IMR-90 (cell line): ENCODE measurements at regions not wholly inside any gene's neighbourhood (a gene's known extent, or its start where the extent isn't known, plus 50 kb on each side); places are given as distances from the start of the nearest gene placed in this dataset.

Experiments
- ATAC-seq: fragments of 200-7000 bp; cut with Tn5 transposase; 2 replicates; pipeline ENCODE4 v1.9.1; 2020; ENCODE audit warnings: low read depth, mild to moderate bottlenecking, moderate library complexity
- BruUV-seq: library from RNA; stranded (reverse); fragments of 400-500 nt; replicated peaks from 2 replicates; lab custom pipeline; 2021; lab: Mats Ljungman, UMichigan
- CTCF ChIA-PET: fragments of 300-600 bp; formaldehyde crosslinking; extraction: SDS; loops from one replicate; lab custom pipeline; 2021; ENCODE audit warnings: antibody characterized with exemption; lab: Yijun Ruan, JAX
- POLR2A ChIA-PET: fragments of 300-600 bp; sonication (Branson Sonifier 250); formaldehyde crosslinking; loops from one replicate; lab custom pipeline; 2022; ENCODE audit warnings: antibody characterized with exemption; ENCODE audit not compliant: unreplicated experiment; lab: Charles Lee
- DNase-seq: peaks from one replicate; pipeline ENCODE4 v3.0.0; 2013
- H2AFZ ChIP-seq: replicated peaks from 2 replicates; pipeline ENCODE3; 2013; ENCODE audit warnings: low read length, mild to moderate bottlenecking; ENCODE audit not compliant: poor library complexity
- H2AK5ac ChIP-seq: 2 replicates; pipeline ENCODE4 v1.6.1; 2013; ENCODE audit warnings: low read depth, low read length, inconsistent platforms
- H2AK9ac ChIP-seq: replicated peaks from 2 replicates; pipeline ENCODE3; 2013; ENCODE audit warnings: mild to moderate bottlenecking, low read depth, low read length, moderate library complexity; ENCODE audit not compliant: poor library complexity
- H2BK120ac ChIP-seq: 2 replicates; pipeline ENCODE4 v1.6.1; 2013; ENCODE audit warnings: low read depth, low read length, inconsistent platforms
- H2BK15ac ChIP-seq: 3 replicates; pipeline ENCODE4 v1.6.1; 2013; ENCODE audit warnings: low read depth, low read length, inconsistent platforms
- H2BK20ac ChIP-seq: 2 replicates; pipeline ENCODE4 v1.6.1; 2013; ENCODE audit warnings: low read depth, mild to moderate bottlenecking, inconsistent platforms, low read length, moderate library complexity
- H2BK5ac ChIP-seq: 2 replicates; pipeline ENCODE4 v1.6.1; 2013; ENCODE audit warnings: mild to moderate bottlenecking, low read depth, low read length, inconsistent platforms; ENCODE audit not compliant: poor library complexity, severe bottlenecking
- H3K14ac ChIP-seq: replicated peaks from 2 replicates; pipeline ENCODE4 v1.6.1; 2013; ENCODE audit warnings: low read depth, low read length, inconsistent platforms
- H3K18ac ChIP-seq: 2 replicates; pipeline ENCODE4 v1.6.1; 2013; ENCODE audit warnings: low read depth, low read length, control low read depth
- H3K23ac ChIP-seq: 2 replicates; pipeline ENCODE4 v1.6.1; 2013; ENCODE audit warnings: low read depth, low read length, inconsistent platforms
- H3K27ac ChIP-seq: 2 replicates; pipeline ENCODE4 v1.5.1; 2013; ENCODE audit warnings: mild to moderate bottlenecking, control low read depth, low read length; ENCODE audit not compliant: insufficient read depth
- H3K27me3 ChIP-seq: 2 replicates; pipeline ENCODE4 v1.6.1; 2013; ENCODE audit warnings: low read length; ENCODE audit not compliant: control insufficient read depth, insufficient read depth
- H3K36me3 ChIP-seq: 2 replicates; pipeline ENCODE4 v1.6.1; 2013; ENCODE audit warnings: low read length, mixed read lengths; ENCODE audit not compliant: control insufficient read depth, insufficient read depth
- H3K4ac ChIP-seq: 2 replicates; pipeline ENCODE4 v1.6.1; 2013; ENCODE audit warnings: low read depth, low read length, inconsistent platforms
- H3K4me1 ChIP-seq: 2 replicates; pipeline ENCODE4 v1.6.1; 2013; ENCODE audit warnings: low read length, mixed read lengths; ENCODE audit not compliant: control insufficient read depth, insufficient read depth
- H3K4me2 ChIP-seq: 2 replicates; pipeline ENCODE4 v1.6.1; 2013; ENCODE audit warnings: low read depth, mild to moderate bottlenecking, control low read depth, low read length, moderate library complexity
- H3K4me3 ChIP-seq: 2 replicates; pipeline ENCODE4 v1.5.1; 2013; ENCODE audit warnings: low read depth, mild to moderate bottlenecking, control low read depth, low read length, moderate library complexity; ENCODE audit not compliant: insufficient read depth
- H3K56ac ChIP-seq: 2 replicates; pipeline ENCODE4 v1.6.1; 2013; ENCODE audit warnings: low read length, inconsistent platforms; ENCODE audit not compliant: insufficient read depth; ENCODE audit errors: extremely low read depth
- H3K79me1 ChIP-seq, 2 experiments: 2 replicates each; pipeline ENCODE4 v1.6.1; 2013; ENCODE audit warnings: low read length in 2 of 2, inconsistent platforms in 1 of 2, low read depth in 1 of 2
- H3K9ac ChIP-seq: 2 replicates; pipeline ENCODE4 v1.6.1; 2013; ENCODE audit warnings: low read depth, low read length, control low read depth
- H3K9me1 ChIP-seq: 2 replicates; pipeline ENCODE4 v1.6.1; 2013; ENCODE audit warnings: low read length, inconsistent platforms; ENCODE audit not compliant: insufficient read depth
- H3K9me3 ChIP-seq: 2 replicates; pipeline ENCODE4 v1.6.1; 2013; ENCODE audit warnings: low read length; ENCODE audit not compliant: control insufficient read depth, insufficient read depth
- H4K20me1 ChIP-seq: 2 replicates; pipeline ENCODE4 v1.6.1; 2013; ENCODE audit warnings: low read length, inconsistent platforms; ENCODE audit not compliant: insufficient read depth
- H4K5ac ChIP-seq: 2 replicates; pipeline ENCODE4 v1.6.1; 2013; ENCODE audit warnings: mild to moderate bottlenecking, low read depth, low read length, control low read depth
- H4K8ac ChIP-seq, 2 experiments: 2 replicates each; pipeline ENCODE4 v1.6.1; 2013; ENCODE audit warnings: low read depth in 2 of 2, low read length in 2 of 2, control low read depth in 1 of 2, inconsistent platforms in 1 of 2
- H4K91ac ChIP-seq: 2 replicates; pipeline ENCODE4 v1.6.1; 2013; ENCODE audit warnings: low read depth, low read length, inconsistent platforms; ENCODE audit not compliant: insufficient read depth
- BHLHE40 ChIP-seq: fragments of 150-350 bp; IDR thresholded peaks from 2 replicates; pipeline ENCODE4 v1.6.1; 2016; ENCODE audit warnings: mild to moderate bottlenecking, low read depth, low read length
- CEBPB ChIP-seq: IDR thresholded peaks from 2 replicates; pipeline ENCODE4 v1.6.1; 2012; ENCODE audit warnings: low read depth, low read length, improper control_type of control experiment
- CHD1 ChIP-seq: IDR thresholded peaks from 2 replicates; pipeline ENCODE4 v1.6.1; 2012; ENCODE audit warnings: low read depth, low read length, improper control_type of control experiment
- CTCF ChIP-seq: conservative IDR thresholded peaks from 2 replicates; pipeline ENCODE4 v1.5.1; 2012; ENCODE audit warnings: mild to moderate bottlenecking, low read depth, low read length, improper control_type of control experiment
- ELK1 ChIP-seq: fragments of 150-350 bp; IDR thresholded peaks from 2 replicates; pipeline ENCODE4 v1.6.1; 2016; ENCODE audit warnings: low read depth, mild to moderate bottlenecking, low read length, moderate library complexity, borderline replicate concordance
- FOS ChIP-seq: fragments of 150-350 bp; IDR thresholded peaks from 2 replicates; pipeline ENCODE4 v1.6.1; 2016; ENCODE audit warnings: low read depth, low read length
- MAFK ChIP-seq: IDR thresholded peaks from 2 replicates; pipeline ENCODE4 v1.6.1; 2012; ENCODE audit warnings: low read depth, low read length, improper control_type of control experiment
- MAZ ChIP-seq: IDR thresholded peaks from 2 replicates; pipeline ENCODE4 v1.6.1; 2012; ENCODE audit warnings: low read depth, mild to moderate bottlenecking, low read length, improper control_type of control experiment, moderate library complexity, borderline replicate concordance
- MXI1 ChIP-seq: IDR thresholded peaks from 2 replicates; pipeline ENCODE4 v1.6.1; 2012; ENCODE audit warnings: low read depth, mild to moderate bottlenecking, low read length, moderate library complexity, borderline replicate concordance
- NFE2L2 ChIP-seq: fragments of 150-350 bp; IDR thresholded peaks from 2 replicates; pipeline ENCODE4 v1.6.1; 2016; ENCODE audit warnings: low read depth, mild to moderate bottlenecking, low read length
- POLR2A ChIP-seq: IDR thresholded peaks from 2 replicates; pipeline ENCODE4 v1.6.1; 2012; ENCODE audit warnings: mild to moderate bottlenecking, low read depth, low read length
- RAD21 ChIP-seq: IDR thresholded peaks from 2 replicates; pipeline ENCODE4 v1.6.1; 2012; ENCODE audit warnings: low read length, improper control_type of control experiment
- RFX5 ChIP-seq: IDR thresholded peaks from 2 replicates; pipeline ENCODE4 v1.8.0; 2012; ENCODE audit warnings: low read depth, mild to moderate bottlenecking, low read length, moderate library complexity
- SMC3 ChIP-seq: fragments of 150-350 bp; IDR thresholded peaks from 2 replicates; pipeline ENCODE4 v1.6.1; 2016; ENCODE audit warnings: low read depth, mild to moderate bottlenecking, antibody characterized with exemption, low read length, moderate library complexity
- WGBS, 2 experiments: methylation state at CpG; one replicate each; pipeline versions ENCODE4 v1.1.5 to v1.1.7; 2013; ENCODE audit warnings: missing lambda C conversion rate in 2 of 2; ENCODE audit not compliant: insufficient read length in 1 of 2; ENCODE audit errors: extremely low coverage in 2 of 2; 5-methylcytosine and 5-hydroxymethylcytosine counted together
- dilution Hi-C: fragments of 300-500 bp; cut with HindIII; formaldehyde crosslinking; loops from one replicate; pipeline ENCODE4 v1.14.3; 2018; ENCODE audit warnings: low sequenced_read_pairs; ENCODE audit not compliant: unreplicated experiment
- in situ Hi-C: fragments of 300-500 bp; cut with MboI; formaldehyde crosslinking; loops from 3 replicates; pipeline ENCODE4 v1.14.3; 2019; ENCODE audit warnings: low sequenced_read_pairs, inconsistent platforms, mixed read lengths
- intact Hi-C: fragments of 100-400 bp; cut with micrococcal nuclease; formaldehyde crosslinking; loops from 2 replicates; pipeline ENCODE4 v1.10.0; 2022

GRCh38 chr9:16291921-16292320, 578.5 kb downstream of the BNC2 start:
- Histone ChIP-seq H3K9me1 (no peaks in the 10 kb centered on the region), H3K79me1 (no peaks in the 10 kb centered on the region), H3K36me3 (no peaks in the 10 kb centered on the region), H4K5ac (no peak overlapping the region), H2BK120ac (no peak overlapping the region), H3K4ac (no peak overlapping the region), H3K27me3 (peaks cover 3% of the 10 kb centered on the region; the same call in 1 of the 2 replicates), H4K91ac (no peak overlapping the region), H3K9ac (no peak overlapping the region), H3K18ac (no peak overlapping the region), H3K56ac (no peak overlapping the region), H2AK9ac (no peak overlapping the region), H4K20me1 (no peaks in the 10 kb centered on the region), H3K27ac (no peak overlapping the region), H2AK5ac (no peak overlapping the region), H3K23ac (no peak overlapping the region), H2BK5ac (no peak overlapping the region), H4K8ac (no peak overlapping the region), H3K9me3 (no peaks in the 10 kb centered on the region), H2BK20ac (no peak overlapping the region), H2AFZ (no peak overlapping the region), H2BK15ac (no peak overlapping the region), H3K4me1 (no peaks in the 10 kb centered on the region; the same call in 1 of the 2 replicates), H3K4me3 (no peak overlapping the region), H3K14ac (no peak overlapping the region), H3K4me2 (no peak overlapping the region)
- no TSS peak for BruUV-seq
- dilution Hi-C loops (no loop called here), in situ Hi-C loops (no loop called here), intact Hi-C loops (no loop called here)
- no peak for DNase-seq
- no CpG with 5 or more reads among the region's 4 CpGs for WGBS, 2 experiments
- TF ChIP-seq MXI1 (no peak), RFX5 (no peak), MAFK (no peak), SMC3 (no peak), RAD21 (no peak), NFE2L2 (no peak), CTCF (no peak), CEBPB (no peak), CHD1 (no peak), FOS (no peak), BHLHE40 (no peak), POLR2A (no peak), ELK1 (no peak), MAZ (no peak)
- ATAC-seq, result no peak
- CTCF ChIA-PET, result no interaction called here
- POLR2A ChIA-PET, result no interaction called here
